NCI-H2029 treated with DMSO at 0.1 percent for 48 hours (cell line): ENCODE measurements at regions not wholly inside any gene's neighbourhood (a gene's known extent, or its start where the extent isn't known, plus 50 kb on each side); places are given as distances from the start of the nearest gene placed in this dataset.

ENCODE experiments used
- DNase-seq: peaks from one replicate; lab custom pipeline; 2025; lab: John Stamatoyannopoulos, UW

- DNase-seq = no peak
Observed at GRCh38 chr12:123100882-123101281, 50.0 kb downstream of the PITPNM2 start.

- DNase-seq = no peak
Observed at GRCh38 chr12:123100450-123100849, 50.4 kb downstream of the PITPNM2 start.

GRCh38 chr12:123099560-123100192, 51.2 kb downstream of the PITPNM2 start:
- DNase-seq = no peak

GRCh38 chr12:123098780-123099179, 52.1 kb downstream of the PITPNM2 start:
- no peak for DNase-seq

DNA sequence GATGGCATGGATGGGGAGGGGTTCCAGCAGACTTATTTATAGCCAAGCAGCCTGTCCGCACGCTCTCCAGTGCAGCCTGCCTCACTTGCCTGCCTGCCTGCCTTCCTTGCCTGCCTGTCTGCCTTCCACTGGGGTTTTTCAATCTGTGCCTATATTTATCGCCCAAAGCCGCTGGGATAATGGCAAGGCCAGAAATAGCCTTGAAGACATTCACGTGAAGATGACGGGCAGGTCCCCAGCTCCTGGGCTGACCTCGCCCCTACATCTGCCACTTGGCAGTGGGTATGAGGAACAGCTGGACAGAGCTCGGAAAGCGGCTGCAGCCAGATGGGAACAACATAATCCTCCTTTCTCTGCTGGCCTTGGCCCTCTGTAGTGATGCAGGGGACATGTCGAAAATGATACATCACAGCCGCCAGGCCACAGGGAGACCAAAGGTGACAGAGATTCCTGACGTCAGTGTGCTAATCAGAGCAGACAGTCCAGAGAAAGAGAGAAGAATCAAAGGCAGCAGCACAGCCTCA, 53.3 kb downstream of the PITPNM2 start:
- no peak for DNase-seq

- DNase-seq = no peak
Observed at GRCh38 chr12:123096741-123097140, 54.1 kb downstream of the PITPNM2 start.

GRCh38 chr12:123096182-123096581, 54.7 kb downstream of the PITPNM2 start:
- DNase-seq = no peak

- DNase-seq = no peak
Observed at GRCh38 chr12:123095078-123095881, 55.6 kb downstream of the PITPNM2 start.

- DNase-seq = no peak
Observed at GRCh38 chr12:123094349-123095077, 56.4 kb downstream of the PITPNM2 start.

DNA sequence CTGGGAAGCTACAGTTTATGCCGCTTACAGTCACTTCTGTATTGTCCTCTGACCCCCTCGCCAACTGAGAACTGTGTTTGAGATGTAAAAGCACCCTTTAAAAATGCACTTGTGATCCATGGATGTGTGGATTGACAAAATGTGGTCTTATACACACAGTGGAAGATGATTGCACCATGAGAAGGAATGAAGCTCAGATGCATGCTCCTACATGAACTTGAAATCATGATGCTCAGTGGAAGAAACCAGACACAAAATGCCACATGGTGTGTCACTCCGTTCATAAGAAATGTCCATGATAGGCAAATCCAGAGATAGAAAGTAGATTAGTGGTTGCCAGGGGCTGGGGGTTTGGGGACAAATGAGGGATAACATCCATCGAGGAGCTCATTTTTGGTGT, 58.0 kb downstream of the PITPNM2 start:
- DNase-seq = no peak

DNA sequence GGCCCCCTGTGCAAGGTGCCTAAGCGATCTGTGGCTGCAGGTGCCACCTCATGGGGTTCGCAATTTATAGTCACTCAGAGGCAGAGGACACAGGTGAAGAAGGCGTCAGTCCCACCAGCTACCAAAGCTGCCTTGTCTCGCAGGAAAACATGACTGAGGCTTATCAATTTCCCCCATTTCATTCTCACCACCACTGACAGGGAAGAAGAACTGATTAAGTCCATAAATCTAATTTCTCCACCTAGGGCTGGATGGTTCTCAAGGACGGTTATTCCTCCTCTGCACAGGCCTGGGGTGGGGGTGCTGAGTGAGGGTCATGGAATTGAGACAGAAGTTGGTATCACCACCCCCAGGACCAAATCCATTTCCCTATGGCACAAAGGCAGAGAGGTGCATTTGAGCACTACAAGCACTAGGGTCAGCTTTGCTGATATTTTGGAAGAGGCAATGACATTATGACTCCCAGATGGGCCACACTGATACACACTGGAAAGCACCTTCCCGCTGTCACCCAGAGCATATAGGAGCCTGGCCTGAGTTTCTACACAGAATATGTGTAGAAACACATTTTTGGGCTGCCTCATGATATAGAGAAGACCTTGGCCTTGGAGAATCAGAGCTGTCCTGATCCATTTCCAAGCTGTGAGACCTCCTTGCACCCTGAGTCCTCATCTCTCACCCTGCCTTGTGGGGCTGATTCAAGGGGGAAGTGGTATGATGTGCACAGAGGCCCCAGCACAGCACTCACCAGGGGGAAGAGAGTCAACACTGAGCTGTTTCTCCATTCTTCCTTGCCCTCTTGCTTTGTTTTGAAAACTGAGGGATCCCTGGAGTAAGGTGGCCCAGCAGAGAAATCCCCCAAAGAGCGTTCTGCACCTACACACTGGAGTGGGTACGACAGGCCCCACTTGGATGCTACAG, 59.4 kb downstream of the PITPNM2 start:
- no peak for DNase-seq

DNA sequence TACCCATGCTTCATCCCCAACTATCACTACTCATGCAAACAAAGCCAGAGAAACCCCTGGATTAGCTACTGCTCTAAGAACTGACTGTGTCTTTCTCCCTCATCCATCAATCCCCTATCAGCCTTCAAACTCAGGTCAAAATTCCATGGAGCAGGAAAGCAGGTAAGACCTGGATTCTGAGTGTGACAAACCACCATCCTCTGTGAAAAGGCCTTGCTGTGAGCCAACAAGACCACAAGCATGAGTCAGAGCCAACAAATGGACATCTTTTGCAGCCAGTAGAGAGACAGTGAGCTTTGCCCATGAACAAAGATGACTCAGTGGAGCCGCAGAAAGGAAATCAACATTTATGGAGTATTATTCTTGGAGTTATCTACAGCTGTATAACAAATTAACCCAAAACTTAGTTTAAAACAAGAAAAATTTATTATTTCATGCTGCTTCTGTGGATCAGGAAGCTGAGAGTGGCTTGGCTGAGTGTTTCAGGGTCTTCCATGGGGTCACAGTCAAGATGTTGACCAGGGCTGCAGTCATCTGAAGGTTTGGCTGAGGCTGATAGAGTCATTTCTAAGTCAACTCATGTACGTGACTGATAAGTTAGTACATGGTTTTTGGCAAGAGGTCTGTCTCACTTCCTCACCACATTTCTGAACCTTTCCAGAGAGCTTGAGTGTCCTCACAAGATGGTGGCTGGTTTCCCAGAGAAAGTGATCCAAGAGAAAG, 61.1 kb downstream of the PITPNM2 start:
- DNase-seq = no peak

DNA sequence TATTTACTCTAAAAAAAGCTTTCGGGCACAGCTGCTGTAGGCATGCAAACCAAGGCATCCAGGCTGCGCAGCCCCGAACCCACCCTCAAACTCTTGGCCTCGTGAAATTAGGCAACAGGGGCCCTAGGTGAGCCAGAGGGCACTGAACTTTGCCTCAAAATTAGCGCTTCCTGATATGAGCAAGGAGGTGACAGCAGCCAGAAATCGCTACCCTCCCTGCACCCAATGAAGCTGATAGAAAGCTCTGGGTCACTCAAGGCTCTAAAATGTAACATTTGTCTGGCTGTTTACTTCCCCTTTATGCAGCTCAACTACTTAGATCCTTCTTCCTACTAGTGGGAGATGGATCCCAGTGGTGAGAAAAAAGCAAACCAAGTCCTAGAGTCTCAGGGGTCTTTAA, 61.8 kb downstream of the PITPNM2 start:
- no peak for DNase-seq

DNA sequence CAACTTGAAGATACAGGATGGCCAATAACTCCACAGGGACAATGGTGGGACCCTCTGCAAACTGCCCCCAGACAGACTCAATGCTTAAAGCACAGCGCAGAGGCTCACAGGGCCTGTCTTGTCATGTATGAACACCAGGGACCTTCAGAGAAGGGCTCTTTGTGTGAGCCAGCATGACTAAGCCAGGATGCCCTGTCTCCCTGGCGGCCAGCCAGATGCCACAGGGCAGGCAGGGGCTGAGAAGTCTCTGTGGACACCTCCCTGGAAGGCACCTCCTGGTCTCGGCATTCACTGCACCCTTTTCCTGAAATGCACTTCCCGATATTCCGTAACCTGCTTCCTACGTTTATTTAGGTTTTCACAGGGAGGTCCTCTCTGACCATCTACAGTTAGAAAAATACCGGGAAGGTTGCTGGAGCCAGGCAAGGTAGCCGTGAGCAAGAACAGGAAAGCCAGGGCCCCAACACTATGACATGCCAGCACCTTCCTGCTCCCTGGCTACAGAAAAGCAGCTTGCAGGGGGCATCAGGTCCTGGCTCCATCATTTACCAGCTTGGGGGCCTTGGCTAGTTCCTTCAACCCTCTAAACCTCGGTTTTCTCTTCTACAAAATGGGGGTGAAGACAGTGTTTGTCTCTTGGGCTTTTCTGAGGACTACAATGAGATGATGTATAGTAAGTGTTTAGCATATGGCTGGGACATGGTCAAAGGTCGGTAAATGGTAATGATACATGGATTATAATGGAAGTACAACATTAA, 65.0 kb downstream of the PITPNM2 start:
- no peak for DNase-seq

GRCh38 chr12:123085066-123085465, 65.8 kb downstream of the PITPNM2 start:
- no peak for DNase-seq

DNA sequence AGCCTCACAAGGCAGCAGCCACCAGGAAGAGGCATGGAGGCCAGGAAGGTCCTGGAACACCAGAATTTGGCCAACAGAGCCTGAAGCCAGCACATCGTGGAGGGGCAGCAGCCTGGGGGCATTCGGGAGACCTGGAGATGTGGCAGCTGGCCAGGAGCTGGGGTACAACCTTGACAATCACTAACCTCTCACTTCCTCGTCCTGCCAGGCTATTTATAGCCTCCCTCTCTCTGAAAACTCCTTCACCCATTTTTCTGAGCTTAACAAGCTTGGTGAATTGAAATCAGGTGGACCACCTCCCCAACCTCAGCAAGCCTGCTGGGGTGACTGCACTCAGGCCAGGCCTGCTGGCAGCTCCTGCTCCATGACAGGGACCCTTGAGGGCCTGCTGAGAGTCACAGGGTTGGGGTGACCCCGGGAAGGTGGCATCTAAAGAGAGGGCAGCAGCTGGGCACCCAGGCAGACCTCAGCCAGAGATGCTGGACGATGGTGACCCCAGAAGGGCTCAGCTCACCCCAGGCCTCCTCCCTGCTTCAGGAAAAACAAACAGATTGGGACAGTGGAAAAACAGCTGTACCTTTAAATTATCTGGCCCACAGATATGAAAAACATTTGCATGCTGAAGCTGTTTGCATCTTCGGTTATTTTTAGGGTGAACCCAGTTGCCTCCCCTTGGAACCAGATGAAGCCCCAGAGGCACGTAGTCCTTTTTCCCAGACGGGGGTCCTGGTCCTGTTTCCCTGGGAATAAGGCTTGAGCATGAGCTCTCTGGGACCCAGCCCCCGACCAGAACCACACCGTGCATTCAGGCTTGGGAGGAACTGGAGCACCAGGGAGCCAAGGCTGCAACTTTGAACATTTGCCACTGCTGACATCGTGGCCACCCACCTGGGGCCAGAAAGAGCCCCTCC, 67.0 kb downstream of the PITPNM2 start:
- no peak for DNase-seq

DNA sequence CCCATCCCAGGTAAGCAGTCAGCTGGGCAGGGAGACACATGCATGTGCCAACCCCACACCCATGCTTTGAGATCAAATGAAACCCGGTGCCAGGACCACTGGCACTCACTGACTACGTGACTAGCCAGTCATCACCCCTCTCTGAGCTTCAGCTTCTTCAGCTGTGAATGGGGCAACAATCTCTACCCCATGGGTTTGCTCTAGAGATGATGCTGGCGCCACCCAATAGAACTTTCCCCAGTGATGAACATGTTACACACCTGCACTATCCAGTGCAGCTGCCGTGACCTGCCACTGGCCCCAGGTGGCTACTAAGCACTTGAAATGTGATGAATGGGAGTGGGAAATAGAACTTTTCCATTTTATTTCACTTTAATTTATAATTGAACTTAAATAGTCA, 70.3 kb downstream of the PITPNM2 start:
- no peak for DNase-seq

DNA sequence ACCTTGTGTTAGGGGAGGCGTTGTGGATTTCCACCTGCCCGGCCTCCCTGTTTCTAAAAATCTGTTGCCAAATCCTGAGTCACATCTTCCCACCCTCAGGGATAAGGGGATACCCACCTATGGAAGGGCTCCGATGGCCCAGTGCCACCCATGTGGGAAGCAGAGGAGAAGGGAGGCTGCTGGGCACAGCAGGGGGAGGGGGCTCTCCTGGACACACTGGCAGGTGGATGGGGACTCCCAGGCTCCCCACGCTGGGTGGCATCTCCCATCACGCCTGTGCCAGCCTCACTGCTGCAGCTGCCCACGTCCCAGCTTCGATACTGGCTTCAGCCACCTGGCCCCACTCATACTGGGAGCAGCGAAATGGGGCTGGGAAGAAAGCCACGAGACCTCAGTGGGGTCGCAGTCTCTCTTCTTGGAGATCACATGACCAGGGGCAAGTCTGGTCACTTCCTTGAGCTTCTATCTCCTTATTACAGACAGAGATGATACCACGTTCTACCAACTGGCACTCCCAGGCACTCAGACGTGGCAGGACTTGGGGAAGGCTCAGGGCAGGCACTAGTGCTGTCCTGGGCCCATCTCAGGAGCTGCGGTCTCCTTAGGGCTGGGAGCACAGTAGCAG, 72.2 kb downstream of the PITPNM2 start:
- no peak for DNase-seq

GRCh38 chr12:123078120-123078465, 72.8 kb downstream of the PITPNM2 start:
- no peak for DNase-seq
